T-helper 1 cell treated with Interleukin-12 subunit alpha and Interleukin-12 subunit beta and Interleukin-4 antibody, amounts not matched to agents 30 μg/mL and 1 μg/mL, for 36 hours (primary cell): ENCODE measurements at regions not wholly inside any gene's neighbourhood (a gene's known extent, or its start where the extent isn't known, plus 50 kb on each side); places are given as distances from the start of the nearest gene placed in this dataset.

Source experiments
- H3K27ac Mint-ChIP-seq: one replicate; pipeline ENCODE4 v1.8.0; 2021; ENCODE audit warnings: mild to moderate bottlenecking, mixed read lengths
- H3K27me3 Mint-ChIP-seq: one replicate; pipeline ENCODE4 v1.8.0; 2021; ENCODE audit warnings: low read depth, mixed read lengths
- H3K36me3 Mint-ChIP-seq: one replicate; pipeline ENCODE4 v1.8.0; 2021; ENCODE audit warnings: low read depth, mixed read lengths
- H3K4me1 Mint-ChIP-seq: one replicate; pipeline ENCODE4 v1.8.0; 2021; ENCODE audit warnings: low read depth, mixed read lengths
- H3K4me3 Mint-ChIP-seq: one replicate; pipeline ENCODE4 v1.8.0; 2021; ENCODE audit warnings: mild to moderate bottlenecking, moderate library complexity, mixed read lengths
- H3K9me3 Mint-ChIP-seq: one replicate; pipeline ENCODE4 v1.8.0; 2021; ENCODE audit warnings: mixed read lengths

DNA sequence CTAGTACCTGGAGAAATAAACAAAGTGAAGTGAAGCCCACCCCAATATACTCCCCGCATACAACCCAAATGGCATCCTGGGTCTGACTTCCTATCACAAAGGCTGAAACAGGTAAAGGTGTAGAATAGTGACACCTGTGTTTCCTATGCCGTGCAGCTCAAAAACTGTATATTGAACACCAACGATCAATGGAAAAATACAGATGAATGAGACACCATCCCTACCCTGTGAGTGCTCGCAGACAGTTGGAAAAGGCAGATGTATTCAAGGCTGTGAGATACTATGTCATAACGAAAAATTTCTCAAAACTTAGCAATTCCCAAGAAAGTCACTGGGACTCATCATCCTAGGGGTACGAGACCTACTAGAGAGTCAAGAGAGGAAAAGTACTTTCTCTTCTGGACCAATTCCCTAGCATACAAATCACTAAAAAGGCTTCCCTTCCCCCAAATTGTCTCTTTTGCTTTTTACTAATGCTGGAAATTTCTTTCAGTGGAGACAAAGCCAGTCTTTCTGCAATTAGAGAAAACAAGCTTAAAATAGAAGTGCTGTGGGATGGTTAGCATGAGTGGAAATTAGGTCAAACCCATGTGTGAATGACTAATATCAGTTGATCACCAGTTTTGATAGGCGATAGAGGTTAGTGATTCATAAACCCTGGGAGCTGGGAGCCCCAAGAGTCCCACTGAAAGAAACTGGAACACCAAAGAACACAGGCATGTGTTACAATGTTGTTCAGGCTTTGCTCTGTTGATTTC, 249.7 kb downstream of the SPTSSA start:
- no peak overlapping the region for H3K4me3 Mint-ChIP-seq
- no peak overlapping the region for H3K27ac Mint-ChIP-seq

DNA sequence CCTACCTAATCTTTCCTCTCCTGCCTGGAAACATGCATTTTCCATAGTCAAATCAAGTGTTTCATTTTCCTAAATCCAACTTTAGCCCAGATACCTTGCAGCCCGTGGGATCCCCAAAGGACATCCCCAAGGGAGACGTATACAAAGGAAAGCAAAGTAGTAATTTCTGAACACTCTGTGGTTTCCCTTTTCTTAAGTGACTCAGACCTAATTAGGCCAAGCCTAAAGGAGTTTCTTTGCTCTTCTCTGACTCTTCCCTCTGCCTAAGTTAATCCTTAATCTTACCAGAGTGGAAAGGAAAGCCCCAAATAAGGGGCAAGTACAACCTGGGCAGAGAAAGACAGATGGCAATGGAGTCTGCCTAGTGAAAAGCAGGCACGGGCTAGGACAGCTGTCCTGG, 250.3 kb downstream of the SPTSSA start:
- H3K27ac Mint-ChIP-seq = no peak overlapping the region
- H3K36me3 Mint-ChIP-seq = no peaks in the 10 kb centered on the region
- H3K27me3 Mint-ChIP-seq = peaks cover 25% of the 10 kb centered on the region
- no peaks in the 10 kb centered on the region for H3K9me3 Mint-ChIP-seq
- H3K4me1 Mint-ChIP-seq = peaks cover 19% of the 10 kb centered on the region
- no peak overlapping the region for H3K4me3 Mint-ChIP-seq

More for the DNA sequence above, 249.7 kb downstream of the SPTSSA start:
- Mint-ChIP-seq H3K9me3 (no peaks in the 10 kb centered on the region), H3K4me1 (peaks cover 19% of the 10 kb centered on the region), H3K36me3 (no peaks in the 10 kb centered on the region), H3K27me3 (peaks cover 25% of the 10 kb centered on the region)

GRCh38 chr14:34208532-34208931, 253.5 kb downstream of the SPTSSA start:
- Mint-ChIP-seq H3K4me1 (peaks cover 19% of the 10 kb centered on the region), H3K27me3 (peaks cover 21% of the 10 kb centered on the region), H3K36me3 (peaks cover 2% of the 10 kb centered on the region), H3K9me3 (peaks cover 3% of the 10 kb centered on the region), H3K4me3 (no peak overlapping the region), H3K27ac (no peak overlapping the region)

- H3K4me1 Mint-ChIP-seq = peaks cover 12% of the 10 kb centered on the region
Observed at GRCh38 chr14:34205799-34206198, 254.9 kb upstream of the EGLN3 start.

DNA sequence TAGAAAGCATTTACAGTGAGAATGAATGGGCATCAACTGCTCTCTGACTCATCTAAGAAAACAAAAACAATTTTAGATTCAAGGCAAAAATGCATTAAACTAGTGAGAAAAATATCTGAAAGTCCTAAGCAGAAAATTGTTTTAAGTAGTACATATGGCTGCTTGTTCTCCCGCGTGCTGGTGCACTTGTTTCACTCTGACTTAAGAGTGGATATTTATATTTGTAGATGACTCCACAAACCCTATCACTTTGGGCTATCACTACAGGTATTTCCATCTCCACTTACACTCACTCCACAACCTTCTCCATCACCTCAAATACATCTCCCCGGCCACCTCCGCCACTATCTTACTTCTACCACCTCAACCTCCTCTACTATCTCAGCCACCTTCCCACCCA, 253.9 kb upstream of the EGLN3 start:
- H3K36me3 Mint-ChIP-seq = peaks cover 2% of the 10 kb centered on the region
- peaks cover 16% of the 10 kb centered on the region for H3K4me1 Mint-ChIP-seq
- no peak overlapping the region for H3K4me3 Mint-ChIP-seq
- H3K27ac Mint-ChIP-seq = no peak overlapping the region
- peaks cover 3% of the 10 kb centered on the region for H3K9me3 Mint-ChIP-seq
- peaks cover 2% of the 10 kb centered on the region for H3K27me3 Mint-ChIP-seq

More at GRCh38 chr14:34205799-34206198, 254.9 kb upstream of the EGLN3 start:
- Mint-ChIP-seq H3K27me3 (peaks cover 8% of the 10 kb centered on the region), H3K4me3 (no peak overlapping the region), H3K9me3 (peaks cover 3% of the 10 kb centered on the region), H3K27ac (no peak overlapping the region), H3K36me3 (peaks cover 2% of the 10 kb centered on the region)

- Mint-ChIP-seq H3K9me3 (peaks cover 3% of the 10 kb centered on the region), H3K4me1 (peaks cover 19% of the 10 kb centered on the region), H3K27ac (no peak overlapping the region), H3K27me3 (no peaks in the 10 kb centered on the region), H3K4me3 (no peak overlapping the region), H3K36me3 (peaks cover 2% of the 10 kb centered on the region)
Observed at GRCh38 chr14:34203251-34203722, 252.4 kb upstream of the EGLN3 start.

DNA sequence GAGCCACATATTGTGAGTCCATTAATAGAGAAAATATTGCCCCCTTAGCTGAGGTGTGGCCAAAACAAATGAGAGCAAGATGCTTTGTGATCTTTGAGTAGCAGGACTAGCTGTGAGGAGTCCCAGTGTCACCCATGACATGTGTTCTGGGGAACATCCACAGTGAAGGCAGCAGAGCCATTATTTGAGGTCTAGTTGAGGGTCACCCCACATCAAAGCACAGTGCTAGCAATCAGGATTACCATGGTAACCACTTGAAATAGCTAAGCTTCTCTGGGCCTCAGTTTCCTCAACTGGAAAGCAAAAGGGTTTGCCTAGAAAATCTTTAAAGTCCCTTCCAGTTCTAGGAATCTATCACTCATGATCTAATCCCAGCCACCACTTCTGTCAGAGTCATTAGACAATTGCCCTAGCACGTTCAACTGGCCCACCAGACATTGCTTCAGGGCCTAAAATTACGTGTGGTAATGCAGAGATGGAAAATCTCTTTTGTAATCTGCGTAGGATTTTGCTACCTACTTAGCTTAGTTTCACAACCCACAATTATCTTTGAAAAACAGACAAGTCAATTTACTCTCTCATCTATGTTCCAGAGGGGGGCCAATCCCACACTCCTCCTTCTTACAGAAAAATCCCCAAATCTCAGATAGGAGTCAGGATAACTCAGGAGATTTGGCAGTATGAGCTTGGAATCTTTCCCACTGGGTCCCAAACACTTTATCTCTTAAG, 251.2 kb upstream of the EGLN3 start:
- H3K9me3 Mint-ChIP-seq = peaks cover 3% of the 10 kb centered on the region
- H3K4me1 Mint-ChIP-seq = peaks cover 19% of the 10 kb centered on the region
- peaks cover 2% of the 10 kb centered on the region for H3K36me3 Mint-ChIP-seq
- H3K4me3 Mint-ChIP-seq = no peak overlapping the region
- H3K27ac Mint-ChIP-seq = no peak overlapping the region
- peaks cover under 1% of the 10 kb centered on the region for H3K27me3 Mint-ChIP-seq

DNA sequence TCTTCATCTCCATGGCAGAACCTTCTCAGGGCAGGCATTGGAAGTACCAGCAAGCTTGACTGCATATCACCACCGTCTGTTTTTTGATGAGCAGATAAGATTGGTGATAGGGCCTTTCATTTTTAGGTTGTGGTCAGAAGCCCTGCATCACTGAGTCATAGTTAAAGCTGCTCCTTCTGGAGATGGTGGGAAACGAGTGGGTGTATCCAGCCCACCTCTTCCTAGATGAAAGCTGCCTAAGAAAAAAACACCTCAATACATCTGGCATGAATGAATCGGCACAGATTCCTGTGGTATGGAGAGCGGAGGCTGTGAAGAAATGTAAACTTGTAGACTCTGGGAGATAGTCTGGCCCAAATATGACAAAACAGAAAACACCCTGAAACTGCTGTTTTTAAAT, 248.7 kb upstream of the EGLN3 start:
- Mint-ChIP-seq H3K4me1 (peaks cover 19% of the 10 kb centered on the region), H3K9me3 (peaks cover 4% of the 10 kb centered on the region), H3K4me3 (no peak overlapping the region), H3K27me3 (peaks cover 4% of the 10 kb centered on the region), H3K27ac (no peak overlapping the region), H3K36me3 (no peaks in the 10 kb centered on the region)

- Mint-ChIP-seq H3K27ac (no peak overlapping the region), H3K4me3 (no peak overlapping the region), H3K9me3 (peaks cover 4% of the 10 kb centered on the region), H3K27me3 (peaks cover 4% of the 10 kb centered on the region), H3K4me1 (peaks cover 17% of the 10 kb centered on the region), H3K36me3 (no peaks in the 10 kb centered on the region)
Observed at GRCh38 chr14:34198096-34198495, 247.2 kb upstream of the EGLN3 start.

DNA sequence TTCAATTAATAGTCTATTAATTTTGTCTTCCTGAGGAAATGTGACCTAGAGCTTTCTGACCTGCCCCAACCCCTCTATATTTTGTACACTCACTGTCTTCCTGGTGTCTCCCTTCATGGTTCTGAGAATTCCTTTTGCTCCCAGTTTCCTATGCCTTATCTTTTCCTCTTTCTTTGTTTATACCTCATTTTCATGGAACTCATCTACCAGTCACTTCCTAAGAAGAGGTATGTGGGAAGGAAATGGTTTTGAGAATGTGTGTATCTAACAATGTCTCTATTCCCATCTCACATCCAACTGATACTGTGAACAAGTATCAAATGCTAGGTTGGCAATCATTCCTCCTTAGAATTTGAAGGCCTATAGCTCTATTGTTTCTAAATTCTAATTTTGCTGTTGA, 245.1 kb upstream of the EGLN3 start:
- Mint-ChIP-seq H3K4me3 (no peak overlapping the region), H3K4me1 (peaks cover 7% of the 10 kb centered on the region), H3K36me3 (no peaks in the 10 kb centered on the region), H3K27ac (no peak overlapping the region), H3K9me3 (peaks cover 4% of the 10 kb centered on the region), H3K27me3 (peaks cover 4% of the 10 kb centered on the region)

DNA sequence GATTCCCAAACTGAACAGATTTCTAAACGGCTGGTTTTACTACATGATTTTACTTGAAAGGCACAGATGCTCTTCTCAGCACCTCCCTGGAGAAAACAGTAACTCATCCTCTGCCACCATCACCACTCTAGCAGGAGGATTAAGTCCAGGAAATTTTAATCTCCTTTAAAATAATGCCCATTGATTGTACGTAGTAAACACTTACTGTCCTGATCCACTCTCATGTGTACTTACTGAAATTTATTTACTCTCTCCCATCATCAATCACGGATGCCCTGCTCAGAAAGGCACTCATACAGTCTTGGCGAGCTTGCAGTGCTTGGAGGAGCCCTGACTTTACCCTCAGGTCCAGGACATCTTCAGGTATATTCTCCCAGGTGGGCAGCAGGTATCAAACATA, 239.8 kb upstream of the EGLN3 start:
- no peak overlapping the region for H3K4me3 Mint-ChIP-seq
- no peaks in the 10 kb centered on the region for H3K36me3 Mint-ChIP-seq
- H3K27me3 Mint-ChIP-seq = peaks cover 3% of the 10 kb centered on the region
- no peaks in the 10 kb centered on the region for H3K9me3 Mint-ChIP-seq
- no peaks in the 10 kb centered on the region for H3K4me1 Mint-ChIP-seq
- no peak overlapping the region for H3K27ac Mint-ChIP-seq

DNA sequence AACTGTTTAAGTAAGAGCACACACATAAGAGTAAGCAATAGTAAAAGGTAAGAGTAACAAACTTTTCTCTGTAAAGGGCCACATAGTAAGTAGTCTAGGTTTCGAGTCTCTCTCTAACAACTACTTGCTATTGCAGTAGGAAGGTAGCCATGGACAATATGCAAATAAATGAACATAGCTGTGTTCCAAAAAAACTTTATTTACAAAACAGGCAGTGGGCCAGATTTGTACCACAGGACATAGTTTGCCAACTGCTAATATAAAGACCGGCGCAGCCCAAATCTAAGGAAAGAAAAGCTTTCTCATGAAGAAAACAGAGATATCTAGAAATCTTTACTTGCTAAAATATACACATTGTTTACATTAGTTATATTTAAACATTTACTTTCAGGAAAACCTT, 239.0 kb upstream of the EGLN3 start:
- H3K4me3 Mint-ChIP-seq = no peak overlapping the region

DNA sequence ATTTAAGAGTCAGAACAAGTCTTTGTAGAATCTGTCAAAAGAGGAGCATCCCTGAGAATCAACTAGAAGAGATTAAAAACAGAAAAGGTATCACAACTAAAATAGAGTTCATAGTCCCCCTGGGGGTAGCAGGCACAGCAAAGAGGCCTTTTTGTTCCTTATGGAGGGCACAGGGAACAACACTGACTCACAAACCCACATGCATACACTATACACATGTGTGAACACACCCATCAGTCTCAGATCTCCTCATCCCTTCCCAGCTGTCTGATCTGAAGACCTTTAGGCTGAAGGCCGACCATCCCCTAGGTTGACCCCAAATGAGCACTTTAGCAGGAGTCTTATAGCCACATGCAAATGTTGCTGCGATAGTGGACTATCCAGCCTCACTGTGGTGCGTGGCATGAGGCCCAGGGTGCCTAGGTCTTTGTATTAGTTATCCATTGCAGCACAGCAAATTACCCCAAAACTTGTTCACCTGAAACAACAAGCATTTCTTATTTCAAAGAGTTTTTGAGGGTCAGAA, 236.7 kb upstream of the EGLN3 start:
- Mint-ChIP-seq H3K27ac (no peak overlapping the region), H3K4me1 (peaks cover 2% of the 10 kb centered on the region), H3K27me3 (peaks cover 3% of the 10 kb centered on the region), H3K4me3 (no peak overlapping the region), H3K9me3 (no peaks in the 10 kb centered on the region), H3K36me3 (no peaks in the 10 kb centered on the region)

More for the DNA sequence above, 239.0 kb upstream of the EGLN3 start:
- Mint-ChIP-seq H3K27ac (no peak overlapping the region), H3K36me3 (no peaks in the 10 kb centered on the region), H3K4me1 (no peaks in the 10 kb centered on the region), H3K27me3 (peaks cover 3% of the 10 kb centered on the region), H3K9me3 (no peaks in the 10 kb centered on the region)

- H3K4me3 Mint-ChIP-seq = no peak overlapping the region
- H3K9me3 Mint-ChIP-seq = no peaks in the 10 kb centered on the region
- H3K27me3 Mint-ChIP-seq = peaks cover 3% of the 10 kb centered on the region
- H3K27ac Mint-ChIP-seq = no peak overlapping the region
- no peaks in the 10 kb centered on the region for H3K36me3 Mint-ChIP-seq
- H3K4me1 Mint-ChIP-seq = peaks cover 3% of the 10 kb centered on the region
Observed at GRCh38 chr14:34187061-34187460, 236.2 kb upstream of the EGLN3 start.

GRCh38 chr14:34184126-34184525, 233.3 kb upstream of the EGLN3 start:
- peaks cover 3% of the 10 kb centered on the region for H3K4me1 Mint-ChIP-seq
- no peaks in the 10 kb centered on the region for H3K36me3 Mint-ChIP-seq
- no peak overlapping the region for H3K27ac Mint-ChIP-seq
- H3K9me3 Mint-ChIP-seq = no peaks in the 10 kb centered on the region
- no peaks in the 10 kb centered on the region for H3K27me3 Mint-ChIP-seq
- no peak overlapping the region for H3K4me3 Mint-ChIP-seq
